ENCODE measurements at regions not wholly inside any gene's neighbourhood (a gene's known extent, or its start where the extent isn't known, plus 50 kb on each side); places are given as distances from the start of the nearest gene placed in this dataset.
"Not testable (repeated sequence)": the region's sequence is repeated elsewhere in the genome, so short reads cannot be mapped to it uniquely, and the experiment has no call there.

- no peak for DNase-seq
Measured at GRCh38 chr2:189231719-189232323, 52.3 kb upstream of the COL5A2 start.

GRCh38 chr2:189232759-189233406 lies 53.3 kb upstream of the COL5A2 start:
- DNase-seq, result no peak

- DNase-seq, result no peak
Measured at GRCh38 chr2:189233527-189233926, 54.0 kb upstream of the COL5A2 start.

GRCh38 chr2:189234991-189235390 lies 55.4 kb upstream of the COL5A2 start:
- no peak for DNase-seq

DNA sequence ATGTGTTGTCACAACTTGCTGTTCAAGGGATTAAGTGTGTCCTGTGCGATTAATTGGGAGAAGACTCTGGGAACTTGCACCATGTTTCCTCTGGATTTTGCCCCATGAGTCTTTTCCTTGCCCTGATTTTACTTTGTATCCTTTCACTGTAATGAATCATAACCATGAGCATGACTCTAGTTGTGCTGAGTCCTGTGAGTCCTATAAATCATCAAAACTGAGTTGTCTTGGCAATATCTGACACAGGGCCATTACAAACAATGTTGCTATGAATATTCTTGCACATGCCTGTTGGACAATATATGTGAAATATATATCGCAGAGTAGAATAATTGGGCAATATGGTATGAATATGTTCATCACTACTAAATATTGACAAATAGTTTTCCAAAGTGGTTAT lies 56.5 kb upstream of the COL5A2 start:
- no peak for DNase-seq

GRCh38 chr2:189238903-189239302 lies 59.3 kb upstream of the COL5A2 start:
- no peak for DNase-seq

- DNase-seq, result not testable (repeated sequence)
Measured at GRCh38 chr2:189243843-189244242, 64.3 kb upstream of the COL5A2 start.

DNA sequence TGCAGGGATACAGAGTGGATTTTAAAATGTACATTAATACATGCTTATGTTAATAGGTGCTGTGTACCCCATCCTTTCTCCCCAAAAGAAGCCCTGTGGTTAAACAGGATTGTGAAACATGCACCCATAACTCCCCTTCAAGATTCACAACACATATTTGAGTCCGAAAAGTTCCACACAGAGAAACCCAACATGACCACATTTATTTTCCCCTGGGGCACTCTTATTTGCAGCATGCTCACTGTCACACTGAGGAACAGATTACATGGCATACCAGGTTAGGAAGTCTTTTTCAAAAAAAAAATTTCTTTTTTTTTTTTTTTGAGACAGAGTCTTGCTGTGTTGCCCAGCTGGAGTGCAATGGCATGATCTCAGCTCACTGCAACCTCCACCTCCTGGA lies 67.7 kb upstream of the COL5A2 start:
- DNase-seq, result no peak

DNA sequence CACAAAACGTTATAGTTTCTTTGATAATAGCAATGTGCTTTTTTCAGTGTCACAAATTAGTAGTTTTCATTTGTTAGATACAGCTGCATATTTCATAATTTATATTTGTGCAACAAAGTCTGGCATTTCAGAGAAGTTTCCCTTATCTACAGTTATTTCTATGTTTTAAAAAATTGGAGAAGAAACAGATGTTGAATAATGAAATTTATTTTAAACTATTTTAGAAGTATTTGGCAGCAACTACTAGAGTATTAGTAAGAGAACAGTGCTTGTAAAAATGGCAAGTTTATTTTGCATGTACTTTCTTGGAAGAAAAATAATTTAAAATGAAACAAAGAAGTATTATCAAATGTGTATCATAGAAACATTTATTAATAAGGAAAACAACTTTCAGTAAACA lies 68.6 kb upstream of the COL5A2 start:
- peak; percentile 53 for DNase-seq

GRCh38 chr2:189249171-189249570 lies 69.6 kb upstream of the COL5A2 start:
- DNase-seq, result no peak

DNA sequence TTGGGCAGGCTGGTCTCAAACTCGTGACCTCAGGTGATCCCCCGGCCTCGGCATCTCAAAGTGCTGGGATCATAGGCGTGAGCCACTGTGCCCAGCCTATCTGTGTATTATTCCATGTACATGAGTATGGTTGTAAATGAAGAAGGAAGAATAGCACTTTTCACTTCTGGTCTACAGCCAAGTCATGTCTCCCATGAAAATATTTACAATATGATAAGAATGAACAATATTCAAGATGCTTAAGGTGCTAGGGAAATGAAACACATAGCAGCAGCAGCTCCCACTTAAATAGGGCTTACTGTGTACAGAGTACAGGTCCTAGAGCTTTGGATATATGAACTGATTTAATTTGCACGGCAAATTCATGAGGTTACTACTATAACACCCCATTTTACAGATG lies 70.3 kb upstream of the COL5A2 start:
- no peak for DNase-seq

GRCh38 chr2:189252991-189253675 lies 73.6 kb upstream of the COL5A2 start:
- DNase-seq, result peak; percentile 53

- peak; percentile 59 for DNase-seq
Measured at GRCh38 chr2:189253836-189254235, 74.3 kb upstream of the COL5A2 start.

- peak; percentile 97 for DNase-seq
Measured at GRCh38 chr2:189254268-189254883, 74.8 kb upstream of the COL5A2 start.

GRCh38 chr2:189255711-189256110 lies 76.2 kb upstream of the COL5A2 start:
- no peak for DNase-seq

- peak; percentile 64 for DNase-seq
Measured at GRCh38 chr2:189258616-189259365, 79.2 kb upstream of the COL5A2 start.

GRCh38 chr2:189260361-189260814 lies 80.8 kb upstream of the COL5A2 start:
- DNase-seq, result no peak

DNA sequence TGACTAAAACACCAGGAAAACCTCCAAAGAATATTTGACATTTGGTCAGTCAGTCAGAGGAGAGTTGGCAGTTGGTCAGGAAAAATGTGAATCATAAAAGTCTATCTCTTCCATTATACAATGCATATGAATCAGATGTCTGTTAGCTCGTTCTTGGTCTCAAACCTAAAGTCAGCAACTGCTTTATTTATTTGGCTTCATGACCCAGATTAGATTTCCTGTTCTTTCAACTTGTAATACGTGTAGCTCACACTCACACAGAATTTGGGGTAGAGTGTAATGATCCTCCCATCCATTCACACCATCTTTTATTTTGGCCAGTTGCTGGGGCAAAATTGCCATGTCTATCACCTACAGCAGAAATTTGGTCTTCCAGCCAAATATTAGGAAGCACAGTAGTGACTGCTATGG lies 81.9 kb upstream of the COL5A2 start:
- peak; percentile 84 for DNase-seq

DNA sequence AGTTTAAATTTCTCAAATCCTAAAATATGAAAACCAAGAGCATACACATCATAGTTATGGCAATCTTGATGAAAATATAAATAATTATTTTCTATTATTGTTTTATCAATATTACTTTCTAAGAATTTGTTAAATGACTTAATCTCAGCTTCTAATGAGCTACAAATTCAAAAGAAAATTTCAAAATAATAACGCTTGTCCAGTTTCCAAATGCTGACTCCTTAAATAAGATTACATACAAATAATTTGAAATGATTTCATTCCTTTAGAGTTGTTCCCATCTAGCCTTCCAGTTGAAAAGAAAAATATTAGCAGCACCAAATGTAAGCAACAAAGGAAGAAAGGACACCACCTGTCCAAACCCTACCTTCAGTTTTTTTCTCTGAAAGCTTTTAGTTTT lies 82.4 kb upstream of the COL5A2 start:
- no peak for DNase-seq

- DNase-seq, result no peak
Measured at GRCh38 chr2:189265696-189266320, 86.2 kb upstream of the COL5A2 start.

- no peak for DNase-seq
Measured at GRCh38 chr2:189267491-189267890, 87.9 kb upstream of the COL5A2 start.

Measured in skin of body (tissue), 1 donor.